Fibroblast of lung (primary cell): ENCODE measurements at regions not wholly inside any gene's neighbourhood (a gene's known extent, or its start where the extent isn't known, plus 50 kb on each side); places are given as distances from the start of the nearest gene placed in this dataset.

Experiments used
- EZH2 ChIP-seq: IDR thresholded peaks from 2 replicates; pipeline ENCODE4 v1.5.1; 2012; ENCODE audit warnings: low read length, control low read depth, mild to moderate bottlenecking; ENCODE audit errors: missing control alignments
- TF ChIP-seq, protein P1 (sequence below), 2 donors: IDR thresholded peaks in 1 of 2; conservative IDR thresholded peaks in 1 of 2; 1 replicate in 1 of 2; 2 replicates in 1 of 2; pipeline ENCODE4 v1.5.1; 2011 to 2012; ENCODE audit warnings: low read length in 2 of 2, control low read depth in 1 of 2, inconsistent platforms in 1 of 2, low read depth in 1 of 2, mild to moderate bottlenecking in 1 of 2

DNA sequence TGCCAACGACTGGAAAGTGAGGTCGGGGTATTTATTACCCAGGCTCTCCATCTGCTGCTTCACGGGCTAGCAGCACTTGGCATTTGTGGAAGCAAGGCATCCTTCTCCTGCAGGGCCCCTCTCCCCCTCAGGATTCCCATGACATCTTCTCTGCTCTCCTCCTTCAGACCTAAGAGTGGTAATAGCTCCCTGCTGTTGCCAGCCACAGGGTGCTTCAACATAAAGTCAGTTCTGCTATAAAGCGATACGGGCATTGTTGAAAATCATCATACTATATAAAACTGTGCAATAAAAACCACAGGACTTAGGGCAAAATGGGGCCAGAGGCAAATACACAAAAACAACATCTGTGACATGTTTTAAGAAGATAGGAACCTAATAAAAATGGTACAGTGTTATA, 391.8 kb upstream of the ADAMTS9 start:
- TF ChIP-seq, protein P1, sequence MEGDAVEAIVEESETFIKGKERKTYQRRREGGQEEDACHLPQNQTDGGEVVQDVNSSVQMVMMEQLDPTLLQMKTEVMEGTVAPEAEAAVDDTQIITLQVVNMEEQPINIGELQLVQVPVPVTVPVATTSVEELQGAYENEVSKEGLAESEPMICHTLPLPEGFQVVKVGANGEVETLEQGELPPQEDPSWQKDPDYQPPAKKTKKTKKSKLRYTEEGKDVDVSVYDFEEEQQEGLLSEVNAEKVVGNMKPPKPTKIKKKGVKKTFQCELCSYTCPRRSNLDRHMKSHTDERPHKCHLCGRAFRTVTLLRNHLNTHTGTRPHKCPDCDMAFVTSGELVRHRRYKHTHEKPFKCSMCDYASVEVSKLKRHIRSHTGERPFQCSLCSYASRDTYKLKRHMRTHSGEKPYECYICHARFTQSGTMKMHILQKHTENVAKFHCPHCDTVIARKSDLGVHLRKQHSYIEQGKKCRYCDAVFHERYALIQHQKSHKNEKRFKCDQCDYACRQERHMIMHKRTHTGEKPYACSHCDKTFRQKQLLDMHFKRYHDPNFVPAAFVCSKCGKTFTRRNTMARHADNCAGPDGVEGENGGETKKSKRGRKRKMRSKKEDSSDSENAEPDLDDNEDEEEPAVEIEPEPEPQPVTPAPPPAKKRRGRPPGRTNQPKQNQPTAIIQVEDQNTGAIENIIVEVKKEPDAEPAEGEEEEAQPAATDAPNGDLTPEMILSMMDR (conservative IDR thresholded peaks at IDR 0.05 in 1 of 2, IDR thresholded peaks at IDR 0.05 in 1 of 2; ENCODE audit: low read depth in 1 of 2, low read length in 2 of 2): no peak
- TF ChIP-seq EZH2: no peak
